WTC11 (cell line): ENCODE measurements at regions not wholly inside any gene's neighbourhood (a gene's known extent, or its start where the extent isn't known, plus 50 kb on each side); places are given as distances from the start of the nearest gene placed in this dataset.

Experiments
- ATAC-seq: fragments of 200-7000 bp; cut with Tn5 transposase; 2 replicates; pipeline ENCODE4 v1.10.0; 2021; ENCODE audit warnings: mild to moderate bottlenecking, moderate library complexity
- CTCF ChIA-PET: fragments of 300-600 bp; sonication (Branson Sonifier 250); formaldehyde crosslinking; loops from one replicate; lab custom pipeline; 2021; ENCODE audit warnings: antibody characterized with exemption; lab: Charles Lee
- POLR2A ChIA-PET: fragments of 350-600 bp; sonication (Branson Sonifier 250); formaldehyde crosslinking; loops from one replicate; lab custom pipeline; 2021; ENCODE audit warnings: antibody characterized with exemption; lab: Charles Lee
- DNase-seq: peaks from one replicate; pipeline ENCODE4 v3.0.0; 2021; ENCODE audit warnings: low spot score
- H3K27ac Mint-ChIP-seq: 2 replicates; pipeline ENCODE4 v1.8.0; 2021; ENCODE audit warnings: mixed read lengths
- H3K27me3 Mint-ChIP-seq: 2 replicates; pipeline ENCODE4 v1.8.0; 2021; ENCODE audit warnings: low read depth, mild to moderate bottlenecking, moderate library complexity, mixed read lengths
- H3K36me3 Mint-ChIP-seq: 2 replicates; pipeline ENCODE4 v1.8.0; 2021; ENCODE audit warnings: mixed read lengths
- H3K4me1 Mint-ChIP-seq: 2 replicates; pipeline ENCODE4 v1.8.0; 2022; ENCODE audit warnings: mixed read lengths
- H3K4me3 Mint-ChIP-seq: 2 replicates; pipeline ENCODE4 v1.8.0; 2021; ENCODE audit warnings: mild to moderate bottlenecking, moderate library complexity, mixed read lengths
- H3K9me3 Mint-ChIP-seq: 2 replicates; pipeline ENCODE4 v1.8.0; 2021; ENCODE audit warnings: mixed read lengths
- ATF1 ChIP-seq: sonication (generic); formaldehyde crosslinking; IDR thresholded peaks from 2 replicates; pipeline ENCODE4 v1.8.1; 2023; ENCODE audit warnings: mild to moderate bottlenecking, moderate library complexity, missing genetic modification reagents
- STAT6 ChIP-seq: sonication (generic); formaldehyde crosslinking; conservative IDR thresholded peaks from 2 replicates; pipeline ENCODE4 v1.8.1; 2023; ENCODE audit warnings: mild to moderate bottlenecking, low read depth, missing genetic modification reagents, moderate library complexity
- TEAD4 ChIP-seq: sonication (generic); formaldehyde crosslinking; IDR thresholded peaks from 2 replicates; pipeline ENCODE4 v1.8.0; 2022; ENCODE audit warnings: mild to moderate bottlenecking, missing genetic modification reagents

- DNase-seq (no peak), ATAC-seq (no peak)
- POLR2A ChIA-PET, result no interaction called here
- no peak overlapping the region for H3K27ac Mint-ChIP-seq
- CTCF ChIA-PET, result no interaction called here
- H3K9me3 Mint-ChIP-seq, result peaks cover 12% of the 10 kb centered on the region
- peaks cover 24% of the 10 kb centered on the region for H3K4me1 Mint-ChIP-seq
- H3K4me3 Mint-ChIP-seq, result no peak overlapping the region
- TF ChIP-seq STAT6, result no peak
- no peak for TF ChIP-seq TEAD4 (CRISPR knock-in tag)
- no peak for TF ChIP-seq ATF1
- H3K27me3 Mint-ChIP-seq, result no peaks in the 10 kb centered on the region; the same call in none of the 2 replicates
- no peaks in the 10 kb centered on the region; the same call in 1 of the 2 replicates for H3K36me3 Mint-ChIP-seq
Measured at GRCh38 chr11:115555336-115556090, 51.3 kb upstream of the CADM1 start.
